ENCODE measurements at regions not wholly inside any gene's neighbourhood (a gene's known extent, or its start where the extent isn't known, plus 50 kb on each side); places are given as distances from the start of the nearest gene placed in this dataset.

GRCh38 chr9:115597330-115597895, 479.5 kb upstream of the TNC start:
- Mint-ChIP-seq H3K4me1 (ENCODE audit: low read depth) (peaks cover 10% of the 10 kb centered on the region), H3K27ac (no peak overlapping the region), H3K36me3 (ENCODE audit: insufficient read depth) (no peaks in the 10 kb centered on the region), H3K4me3 (ENCODE audit: low read depth) (no peak overlapping the region), H3K9me3 (ENCODE audit: low read depth) (no peaks in the 10 kb centered on the region), H3K27me3 (peaks cover 32% of the 10 kb centered on the region)
- TF ChIP-seq CTCF (IDR thresholded peaks at IDR 0.05; ENCODE audit: unreplicated experiment) = no peak
- DNase-seq (ENCODE audit: low spot score, unreplicated experiment) = no peak

- Mint-ChIP-seq H3K27me3 (peaks cover 32% of the 10 kb centered on the region), H3K36me3 (ENCODE audit: insufficient read depth) (no peaks in the 10 kb centered on the region), H3K4me1 (ENCODE audit: low read depth) (peaks cover 9% of the 10 kb centered on the region), H3K4me3 (ENCODE audit: low read depth) (no peak overlapping the region), H3K27ac (no peak overlapping the region), H3K9me3 (ENCODE audit: low read depth) (no peaks in the 10 kb centered on the region)
- no peak for TF ChIP-seq CTCF (IDR thresholded peaks at IDR 0.05; ENCODE audit: unreplicated experiment)
- no peak for DNase-seq (ENCODE audit: low spot score, unreplicated experiment)
These were observed 480.8 kb upstream of the TNC start for GRCh38 chr9:115598751-115599150.

GRCh38 chr9:115599898-115600297, 481.9 kb upstream of the TNC start:
- H3K4me1 Mint-ChIP-seq (ENCODE audit: low read depth) = peaks cover 9% of the 10 kb centered on the region
- no peaks in the 10 kb centered on the region for H3K36me3 Mint-ChIP-seq (ENCODE audit: insufficient read depth)
- peaks cover 28% of the 10 kb centered on the region for H3K27me3 Mint-ChIP-seq
- no peak overlapping the region for H3K27ac Mint-ChIP-seq
- H3K9me3 Mint-ChIP-seq (ENCODE audit: low read depth) = no peaks in the 10 kb centered on the region
- TF ChIP-seq CTCF (IDR thresholded peaks at IDR 0.05; ENCODE audit: unreplicated experiment) = no peak
- DNase-seq (ENCODE audit: low spot score, unreplicated experiment) = no peak
- no peak overlapping the region for H3K4me3 Mint-ChIP-seq (ENCODE audit: low read depth)

- no peak for DNase-seq (ENCODE audit: low spot score, unreplicated experiment)
- Mint-ChIP-seq H3K4me1 (ENCODE audit: low read depth) (peaks cover 5% of the 10 kb centered on the region), H3K27ac (no peak overlapping the region), H3K4me3 (ENCODE audit: low read depth) (no peak overlapping the region), H3K36me3 (ENCODE audit: insufficient read depth) (no peaks in the 10 kb centered on the region), H3K9me3 (ENCODE audit: low read depth) (no peaks in the 10 kb centered on the region), H3K27me3 (peaks cover 15% of the 10 kb centered on the region)
- no peak for TF ChIP-seq CTCF (IDR thresholded peaks at IDR 0.05; ENCODE audit: unreplicated experiment)
These were observed 483.5 kb upstream of the TNC start for GRCh38 chr9:115601434-115601833.

GRCh38 chr9:115604831-115605483, 487.0 kb upstream of the TNC start:
- H3K4me1 Mint-ChIP-seq (ENCODE audit: low read depth) = no peaks in the 10 kb centered on the region
- H3K27ac Mint-ChIP-seq = no peak overlapping the region
- no peak overlapping the region for H3K4me3 Mint-ChIP-seq (ENCODE audit: low read depth)
- H3K9me3 Mint-ChIP-seq (ENCODE audit: low read depth) = no peaks in the 10 kb centered on the region
- no peak for TF ChIP-seq CTCF (IDR thresholded peaks at IDR 0.05; ENCODE audit: unreplicated experiment)
- no peaks in the 10 kb centered on the region for H3K36me3 Mint-ChIP-seq (ENCODE audit: insufficient read depth)
- no peaks in the 10 kb centered on the region for H3K27me3 Mint-ChIP-seq
- DNase-seq (ENCODE audit: low spot score, unreplicated experiment) = no peak
